Sigmoid colon (tissue), 6 donors: ENCODE measurements at regions not wholly inside any gene's neighbourhood (a gene's known extent, or its start where the extent isn't known, plus 50 kb on each side); places are given as distances from the start of the nearest gene placed in this dataset.

ENCODE experiments used
- DNase-seq: peaks from one replicate; pipeline ENCODE4 v3.0.0-alpha.2; 2019
- H3K27ac ChIP-seq, 4 donors: fragments of 200-600 bp; sonication (generic); one replicate each; pipeline ENCODE4 v1.5.1; 2016 to 2019; ENCODE audit warnings: mild to moderate bottlenecking in 1 of 4
- H3K27me3 ChIP-seq, 3 donors: fragments of 200-600 bp; sonication (generic); one replicate each; pipeline ENCODE4 v1.5.1; 2019; ENCODE audit warnings: mild to moderate bottlenecking in 1 of 3
- H3K36me3 ChIP-seq, 4 donors: fragments of 200-600 bp; sonication (generic); one replicate each; pipeline ENCODE4 v1.5.1; 2016 to 2019
- H3K4me1 ChIP-seq, 4 donors: fragments of 200-600 bp; sonication (generic); one replicate each; pipeline ENCODE4 v1.5.1; 2017 to 2019
- H3K4me3 ChIP-seq, 4 donors: fragments of 200-600 bp; sonication (generic); one replicate each; pipeline ENCODE4 v1.5.1; 2017 to 2019; ENCODE audit warnings: mild to moderate bottlenecking in 2 of 4, moderate library complexity in 1 of 4
- H3K9me3 ChIP-seq, 4 donors: fragments of 200-600 bp in 3 of 4; sonication (generic) in 3 of 4; one replicate each; pipeline versions ENCODE4 v1.5.1 to v1.6.1; 2013 to 2019
- CTCF ChIP-seq, 4 experiments: fragments of 450-650 bp in 3 of 4; fragments of 200-600 bp in 1 of 4; IDR thresholded peaks; one replicate each; pipeline ENCODE4 v1.5.1; 2016 to 2019; ENCODE audit warnings: antibody characterized with exemption in 4 of 4, mild to moderate bottlenecking in 3 of 4, moderate library complexity in 2 of 4
- EP300 ChIP-seq, 4 donors: sonication (generic); formaldehyde crosslinking; IDR thresholded peaks; one replicate each; pipeline ENCODE4 v1.6.1; 2017; ENCODE audit warnings: antibody characterized with exemption in 4 of 4
- POLR2A ChIP-seq, 2 donors: fragments of 450-650 bp; IDR thresholded peaks; one replicate each; pipeline ENCODE4 v1.6.1; 2016; ENCODE audit warnings: antibody characterized with exemption in 2 of 2, mild to moderate bottlenecking in 2 of 2, moderate library complexity in 2 of 2
- POLR2AphosphoS5 ChIP-seq, 4 donors: sonication (generic); formaldehyde crosslinking; IDR thresholded peaks; one replicate each; pipeline ENCODE4 v1.6.1; 2017; ENCODE audit warnings: antibody characterized with exemption in 4 of 4
- WGBS, 2 donors: extraction: QIAGEN DNeasy Blood & Tissue Kit; methylation state at CpG; one replicate each; pipeline ENCODE4 v1.1.7; 2013; 5-methylcytosine and 5-hydroxymethylcytosine counted together
- intact Hi-C: fragments of 100-400 bp; cut with DNase I; formaldehyde crosslinking; loops from one replicate; pipeline ENCODE4 v1.15.1; 2023
- donor health status: healthy with polysubstance abuse.
- donor health status: healthy.

- H3K4me3 ChIP-seq: no peak overlapping the region
- no peak for DNase-seq
- intact Hi-C loops: no loop called here
- 60 to 92% methylated on average over 7 of the region's 7 CpGs for WGBS, 2 donors
- no peaks in the 10 kb centered on the region for H3K4me1 ChIP-seq
- no peak overlapping the region for H3K27ac ChIP-seq
- H3K36me3 ChIP-seq: no peaks in the 10 kb centered on the region
- H3K9me3 ChIP-seq: no peaks in the 10 kb centered on the region
- no peaks in the 10 kb centered on the region for H3K27me3 ChIP-seq
- TF ChIP-seq EP300 (IDR thresholded peaks at IDR 0.05): no peak
- TF ChIP-seq POLR2A (IDR thresholded peaks at IDR 0.05): no peak
- TF ChIP-seq CTCF (IDR thresholded peaks at IDR 0.05): no peak
- no peak for TF ChIP-seq POLR2AphosphoS5 (IDR thresholded peaks at IDR 0.05)
These were observed 769.7 kb upstream of the EEF2KMT start for GRCh38 chr16:5867250-5867649.

- H3K4me1 ChIP-seq: no peaks in the 10 kb centered on the region
- H3K9me3 ChIP-seq: no peaks in the 10 kb centered on the region
- no peak for DNase-seq
- no peaks in the 10 kb centered on the region for H3K36me3 ChIP-seq
- no peak overlapping the region for H3K4me3 ChIP-seq
- H3K27me3 ChIP-seq: no peaks in the 10 kb centered on the region
- intact Hi-C loops: no loop called here
- TF ChIP-seq CTCF (IDR thresholded peaks at IDR 0.05) (no peak), POLR2AphosphoS5 (IDR thresholded peaks at IDR 0.05) (no peak), EP300 (IDR thresholded peaks at IDR 0.05) (no peak), POLR2A (IDR thresholded peaks at IDR 0.05) (no peak)
- no peak overlapping the region for H3K27ac ChIP-seq
- 80 to 86% methylated on average over 6 of the region's 6 CpGs for WGBS, 2 donors
These were observed 767.6 kb upstream of the EEF2KMT start for GRCh38 chr16:5865236-5865635.

GRCh38 chr16:5863071-5863606 is 765.5 kb upstream of the EEF2KMT start:
- 67 to 78% methylated on average over 15 of the region's 15 CpGs for WGBS, 2 donors
- Histone ChIP-seq H3K4me1 (no peaks in the 10 kb centered on the region), H3K4me3 (no peak overlapping the region), H3K9me3 (no peaks in the 10 kb centered on the region), H3K27ac (no peak overlapping the region), H3K27me3 (no peaks in the 10 kb centered on the region), H3K36me3 (no peaks in the 10 kb centered on the region)
- TF ChIP-seq CTCF (IDR thresholded peaks at IDR 0.05) (no peak), POLR2A (IDR thresholded peaks at IDR 0.05) (no peak), POLR2AphosphoS5 (IDR thresholded peaks at IDR 0.05) (no peak), EP300 (IDR thresholded peaks at IDR 0.05) (no peak)
- DNase-seq: no peak
- intact Hi-C loops: no loop called here

GRCh38 chr16:5862103-5862840 is 764.7 kb upstream of the EEF2KMT start:
- TF ChIP-seq POLR2A (IDR thresholded peaks at IDR 0.05) (no peak), POLR2AphosphoS5 (IDR thresholded peaks at IDR 0.05) (no peak), EP300 (IDR thresholded peaks at IDR 0.05) (no peak), CTCF (IDR thresholded peaks at IDR 0.05) (no peak)
- Histone ChIP-seq H3K4me3 (no peak overlapping the region), H3K27me3 (no peaks in the 10 kb centered on the region), H3K27ac (no peak overlapping the region), H3K36me3 (no peaks in the 10 kb centered on the region), H3K4me1 (no peaks in the 10 kb centered on the region), H3K9me3 (no peaks in the 10 kb centered on the region)
- WGBS, 2 donors: 11 to 38% methylated on average over 16 of the region's 16 CpGs
- intact Hi-C loops: no loop called here
- DNase-seq: no peak
